Upper lobe of right lung (tissue), 1 donor: ENCODE measurements at regions not wholly inside any gene's neighbourhood (a gene's known extent, or its start where the extent isn't known, plus 50 kb on each side); places are given as distances from the start of the nearest gene placed in this dataset.

ENCODE experiments used
- ATAC-seq: fragments of 200-7000 bp; cut with Tn5 transposase; one replicate; pipeline ENCODE4 v1.9.1; 2020; ENCODE audit warnings: mild to moderate bottlenecking, moderate library complexity
- DNase-seq: peaks from one replicate; pipeline ENCODE4 v3.0.0-alpha.2; 2020
- H3K27ac ChIP-seq: fragments of 200-600 bp; one replicate; pipeline ENCODE4 v1.8.0; 2022
- H3K27me3 ChIP-seq: fragments of 200-600 bp; one replicate; pipeline ENCODE4 v1.8.0; 2022; ENCODE audit warnings: mild to moderate bottlenecking
- H3K36me3 ChIP-seq: fragments of 200-600 bp; one replicate; pipeline ENCODE4 v1.8.0; 2022
- H3K4me1 ChIP-seq: fragments of 200-600 bp; one replicate; pipeline ENCODE4 v1.8.0; 2022
- H3K4me3 ChIP-seq: fragments of 200-600 bp; one replicate; pipeline ENCODE4 v1.8.0; 2022; ENCODE audit warnings: mild to moderate bottlenecking
- H3K9me3 ChIP-seq: fragments of 200-600 bp; one replicate; pipeline ENCODE4 v1.8.0; 2022
- CTCF ChIP-seq: fragments of 200-600 bp; IDR thresholded peaks from one replicate; pipeline ENCODE4 v1.8.0; 2022; ENCODE audit warnings: antibody characterized with exemption
- intact Hi-C: fragments of 100-400 bp; cut with DNase I; formaldehyde crosslinking; loops from one replicate; pipeline ENCODE4 v1.11.0; 2022
- donor health status: DM: no; HTN: yes; CAD: no; lungs with severe emphysema.

GRCh38 chr7:124651136-124651535, 114.5 kb downstream of the GPR37 start:
- Histone ChIP-seq H3K27me3 (no peaks in the 10 kb centered on the region), H3K9me3 (no peaks in the 10 kb centered on the region), H3K4me3 (no peak overlapping the region), H3K36me3 (no peaks in the 10 kb centered on the region), H3K27ac (no peak overlapping the region), H3K4me1 (no peaks in the 10 kb centered on the region)
- DNase-seq (no peak), ATAC-seq (no peak)
- no peak for TF ChIP-seq CTCF
- intact Hi-C loops = no loop called here

- intact Hi-C loops = no loop called here
- Histone ChIP-seq H3K27me3 (no peaks in the 10 kb centered on the region), H3K4me3 (no peak overlapping the region), H3K9me3 (no peaks in the 10 kb centered on the region), H3K27ac (no peak overlapping the region), H3K4me1 (no peaks in the 10 kb centered on the region), H3K36me3 (no peaks in the 10 kb centered on the region)
- ATAC-seq = no peak
- no peak for TF ChIP-seq CTCF
- DNase-seq = no peak
These were observed 116.1 kb downstream of the GPR37 start for GRCh38 chr7:124649397-124650014.

- no peak for TF ChIP-seq CTCF
- Histone ChIP-seq H3K9me3 (no peaks in the 10 kb centered on the region), H3K27me3 (no peaks in the 10 kb centered on the region), H3K27ac (no peak overlapping the region), H3K4me3 (no peak overlapping the region), H3K36me3 (no peaks in the 10 kb centered on the region), H3K4me1 (no peaks in the 10 kb centered on the region)
- intact Hi-C loops = no loop called here
- DNase-seq = no peak
- no peak for ATAC-seq
These were observed 117.8 kb downstream of the GPR37 start for GRCh38 chr7:124647630-124648306.

GRCh38 chr7:124645704-124646103, 119.9 kb downstream of the GPR37 start:
- Histone ChIP-seq H3K4me3 (no peak overlapping the region), H3K27ac (no peak overlapping the region), H3K36me3 (no peaks in the 10 kb centered on the region), H3K4me1 (no peaks in the 10 kb centered on the region), H3K27me3 (no peaks in the 10 kb centered on the region), H3K9me3 (no peaks in the 10 kb centered on the region)
- no peak for TF ChIP-seq CTCF
- ATAC-seq (no peak), DNase-seq (no peak)
- intact Hi-C loops = no loop called here

GRCh38 chr7:124643311-124643811, 122.2 kb downstream of the GPR37 start:
- Histone ChIP-seq H3K36me3 (no peaks in the 10 kb centered on the region), H3K4me3 (no peak overlapping the region), H3K9me3 (no peaks in the 10 kb centered on the region), H3K27ac (no peak overlapping the region), H3K4me1 (no peaks in the 10 kb centered on the region), H3K27me3 (no peaks in the 10 kb centered on the region)
- DNase-seq (no peak), ATAC-seq (no peak)
- TF ChIP-seq CTCF = no peak
- intact Hi-C loops = no loop called here
